AG08395 (cell line): ENCODE measurements at regions not wholly inside any gene's neighbourhood (a gene's known extent, or its start where the extent isn't known, plus 50 kb on each side); places are given as distances from the start of the nearest gene placed in this dataset.

Source experiments
- DNase-seq: peaks from one replicate; pipeline ENCODE4 v3.0.0; 2012; ENCODE audit warnings: mixed read lengths, low spot score

DNA sequence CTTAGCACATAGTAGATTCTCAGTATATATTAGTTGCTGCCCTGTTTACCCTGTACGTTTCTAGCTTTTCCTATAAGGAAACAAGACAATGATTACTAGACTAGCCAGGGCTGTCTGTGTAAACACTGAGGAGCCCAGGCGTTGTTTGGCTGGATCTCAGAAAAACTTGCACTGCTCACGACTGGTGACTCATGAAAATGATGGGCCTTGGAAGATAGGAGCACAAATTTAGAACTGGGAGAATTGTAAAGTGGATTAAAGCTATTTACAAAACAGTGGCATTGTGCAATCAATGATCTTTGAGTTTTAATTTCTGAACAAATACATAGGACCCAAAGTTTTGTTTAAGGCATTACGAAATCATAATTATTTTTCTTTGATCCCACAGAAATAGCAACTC lies 276.9 kb downstream of the FAM76B start:
- DNase-seq = peak; percentile 83

- peak; percentile 78 for DNase-seq
These were observed 277.4 kb downstream of the FAM76B start for GRCh38 chr11:95512177-95512576.

DNA sequence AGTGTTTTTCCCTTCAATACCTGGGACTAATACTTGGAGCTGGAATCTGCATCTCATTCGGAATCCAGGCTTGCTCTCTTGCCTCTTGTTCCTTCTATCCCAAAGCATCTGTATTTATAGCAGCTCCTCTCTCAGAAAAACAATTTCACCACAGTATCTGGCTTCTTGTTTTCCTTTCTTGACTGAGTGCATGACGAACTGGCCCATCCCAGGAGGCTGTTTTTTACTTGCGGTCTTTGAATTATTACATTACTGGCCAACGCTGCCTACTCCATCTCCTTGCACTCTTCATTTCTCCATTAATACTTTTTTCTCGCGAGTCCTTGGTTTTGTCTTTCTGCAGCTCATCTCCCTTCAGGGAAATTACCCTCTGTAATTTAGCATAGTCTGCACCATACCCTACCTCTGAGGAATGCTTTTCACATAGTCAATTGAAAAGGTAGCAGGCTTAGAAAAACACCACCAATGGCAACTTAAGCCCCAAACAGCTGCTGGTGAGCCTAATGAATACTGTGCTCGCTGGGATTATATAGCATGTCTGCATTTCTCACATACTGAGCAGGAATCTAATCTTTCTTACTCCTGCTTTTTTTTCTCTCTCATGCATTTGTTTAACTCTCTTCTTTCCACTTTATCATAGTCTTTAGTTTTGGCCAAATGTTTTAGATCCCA lies 277.4 kb upstream of the SESN3 start:
- DNase-seq = no peak

- no peak for DNase-seq
These were observed 276.8 kb upstream of the SESN3 start for GRCh38 chr11:95507794-95508193.

DNA sequence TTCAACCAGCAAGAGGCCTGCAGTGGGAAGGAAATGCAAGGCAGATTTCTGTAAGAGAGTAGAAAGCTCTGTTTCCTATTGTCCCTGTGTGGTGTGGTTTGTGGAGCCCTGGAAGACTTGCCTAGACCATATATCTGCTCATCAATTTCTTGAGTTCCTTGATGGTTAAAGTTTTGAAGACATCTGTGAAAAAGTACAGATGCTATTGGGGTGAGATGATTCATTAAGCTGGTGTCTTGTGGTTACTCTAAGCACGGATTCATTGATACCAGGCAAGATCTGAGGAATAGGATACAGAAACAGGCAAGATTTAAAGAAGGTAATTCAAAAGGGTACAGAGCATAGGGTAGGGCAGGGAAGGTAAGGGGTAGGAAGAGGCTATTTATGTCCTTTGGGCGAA lies 275.8 kb upstream of the SESN3 start:
- DNase-seq = peak; percentile 12

DNA sequence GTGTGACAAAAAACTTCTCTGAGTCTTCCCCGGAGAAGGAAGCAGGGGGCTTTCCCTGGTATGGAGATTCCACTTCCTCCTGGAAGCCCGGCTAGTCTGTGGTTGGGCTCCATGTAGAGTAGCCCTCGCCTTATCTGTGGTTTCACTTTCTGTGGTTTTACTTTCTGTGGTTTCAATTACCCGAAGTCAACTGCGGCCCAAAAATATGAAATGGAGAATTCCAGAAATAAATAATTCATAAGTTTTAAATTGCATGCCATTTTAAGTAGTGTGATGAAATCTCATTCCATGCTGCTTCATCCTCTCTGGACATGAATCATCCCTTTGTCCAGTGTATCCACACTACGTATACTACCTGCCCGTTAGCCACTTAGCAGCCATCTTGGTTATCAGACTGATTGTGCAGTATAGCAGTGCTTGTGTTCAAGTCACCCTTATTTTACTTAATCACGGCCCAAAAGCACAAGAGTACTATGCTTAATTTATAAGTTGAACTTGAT lies 275.0 kb upstream of the SESN3 start:
- peak; percentile 30 for DNase-seq

DNA sequence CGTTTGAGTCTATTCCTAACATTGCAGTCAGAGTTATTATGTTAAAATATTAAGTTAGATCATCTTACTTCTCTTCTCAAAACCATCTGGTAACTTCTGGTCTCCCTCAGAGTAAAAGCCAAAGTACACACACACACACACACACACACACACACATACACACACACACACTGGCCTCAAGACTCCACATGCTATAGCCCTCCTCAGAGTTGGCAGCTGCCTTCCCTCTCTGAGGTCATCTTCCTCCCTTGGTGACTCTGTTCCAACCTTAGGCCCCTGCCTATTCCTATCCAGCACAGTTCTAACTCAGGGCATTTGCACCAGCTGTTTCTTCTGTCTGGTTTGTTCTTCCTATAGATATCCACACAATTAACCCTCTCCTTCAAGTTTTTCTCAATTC lies 272.0 kb upstream of the SESN3 start:
- peak; percentile 22 for DNase-seq

DNA sequence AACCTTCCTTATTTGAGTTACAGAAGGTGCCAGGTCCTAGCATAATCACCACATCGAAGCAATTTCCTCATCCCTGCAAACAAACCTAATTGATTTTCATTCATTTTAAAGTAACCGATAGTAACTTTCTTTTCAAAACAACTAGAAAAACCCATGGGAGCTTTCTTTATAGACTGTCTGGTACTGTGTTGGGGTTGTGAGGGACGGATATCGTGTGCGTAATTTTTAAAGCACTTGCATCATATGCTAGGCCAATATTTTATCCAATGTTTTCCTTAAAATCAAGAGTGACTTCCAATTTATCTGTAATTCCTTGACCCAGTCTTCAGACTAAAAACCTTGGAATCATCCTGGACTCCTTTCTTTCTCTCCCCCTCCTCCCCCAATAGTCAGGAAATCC lies 271.5 kb upstream of the SESN3 start:
- no peak for DNase-seq

DNA sequence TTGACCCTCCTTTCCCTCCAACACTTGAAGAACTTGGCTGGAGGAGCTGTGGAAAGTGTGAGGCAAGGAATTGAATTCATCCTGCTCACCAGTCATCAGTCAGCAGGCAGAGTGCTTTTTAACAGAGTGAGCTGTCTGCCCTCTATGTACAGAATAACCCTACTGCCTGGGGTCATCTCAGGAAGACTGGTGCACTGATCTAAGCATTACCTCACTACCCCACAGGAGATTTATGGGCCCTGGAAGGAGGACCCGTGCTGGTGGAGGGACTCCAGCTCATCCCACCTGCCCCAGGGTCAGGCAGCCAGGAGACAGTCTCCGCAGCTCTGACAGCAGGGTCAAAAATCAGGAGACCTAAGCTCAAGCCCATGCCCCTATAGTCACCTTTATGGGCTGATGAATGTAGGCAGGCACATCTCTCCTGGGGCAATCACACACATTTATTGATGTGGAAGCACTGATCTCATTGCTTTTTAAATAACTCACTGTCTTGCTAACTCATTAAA lies 270.8 kb upstream of the SESN3 start:
- DNase-seq = no peak

DNA sequence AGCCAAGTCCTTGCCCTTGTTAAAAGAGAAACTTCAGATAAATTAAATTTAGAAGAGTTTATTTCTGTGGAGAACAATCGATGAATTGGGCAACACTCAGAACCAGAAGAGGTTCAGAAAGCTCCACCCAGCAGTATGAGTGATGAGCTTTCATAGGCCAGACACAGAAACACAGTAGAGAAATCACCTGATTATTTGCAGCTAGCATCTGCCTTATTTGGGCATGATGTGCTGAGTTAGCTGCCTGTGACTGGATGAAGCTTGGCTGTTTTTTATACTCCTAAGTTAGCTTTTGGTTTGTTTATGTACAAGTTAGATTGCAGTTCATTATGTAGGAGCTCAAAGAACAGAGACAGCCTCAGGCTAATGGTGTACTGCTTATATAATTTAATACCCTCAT lies 269.5 kb upstream of the SESN3 start:
- DNase-seq = no peak

GRCh38 chr11:95499516-95500135 lies 268.6 kb upstream of the SESN3 start:
- peak; percentile 56 for DNase-seq

DNA sequence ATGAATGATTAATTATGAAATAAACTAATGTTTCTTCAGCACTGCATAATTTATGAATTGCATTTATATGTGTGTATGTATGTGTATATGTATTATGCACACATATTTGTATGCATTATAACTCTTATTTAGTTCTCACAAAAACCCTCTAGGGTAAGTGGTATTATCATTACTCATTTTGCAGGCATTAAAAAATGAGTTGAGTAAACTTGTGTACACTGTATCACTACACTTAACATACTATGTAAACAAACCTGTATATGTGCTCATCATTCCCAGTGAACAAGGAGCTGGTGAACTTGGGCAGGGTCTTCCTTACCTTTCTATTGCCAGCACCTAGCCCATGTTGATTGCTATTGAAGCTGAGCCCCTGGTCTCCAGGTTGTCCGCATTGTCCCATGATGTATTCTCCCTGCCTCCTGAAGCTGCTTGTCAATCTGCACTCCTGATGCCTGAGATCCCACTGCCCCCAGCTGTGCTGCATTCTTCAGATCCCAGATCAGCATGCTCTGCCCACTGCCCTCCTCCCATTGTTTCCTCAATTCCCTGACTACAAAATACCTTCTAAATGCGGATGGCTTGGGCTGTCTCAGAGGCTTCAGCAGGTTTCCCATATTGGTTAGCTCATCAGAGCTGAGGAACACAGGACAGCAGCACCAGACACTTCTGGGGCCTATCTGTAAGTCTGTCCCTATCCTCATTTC lies 267.9 kb upstream of the SESN3 start:
- no peak for DNase-seq

DNA sequence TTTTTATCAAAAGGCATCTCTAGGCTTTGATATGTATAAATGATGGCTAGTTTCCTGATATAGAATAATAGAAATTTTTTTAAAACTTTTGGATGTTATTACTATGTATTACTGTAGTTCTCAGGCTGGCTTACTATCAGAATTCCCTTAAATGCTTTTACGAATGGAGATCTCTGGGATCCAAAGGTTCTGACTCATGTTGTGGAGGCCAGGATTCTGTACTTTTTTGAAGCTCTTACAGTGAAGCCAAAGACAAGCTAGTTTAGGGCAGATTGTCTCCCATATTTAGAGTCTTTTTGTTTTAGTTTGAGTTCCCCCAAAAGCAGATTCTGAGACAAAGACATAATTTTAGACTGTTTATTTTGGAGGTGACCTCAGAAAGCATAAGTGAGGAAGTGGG lies 265.9 kb upstream of the SESN3 start:
- no peak for DNase-seq

DNA sequence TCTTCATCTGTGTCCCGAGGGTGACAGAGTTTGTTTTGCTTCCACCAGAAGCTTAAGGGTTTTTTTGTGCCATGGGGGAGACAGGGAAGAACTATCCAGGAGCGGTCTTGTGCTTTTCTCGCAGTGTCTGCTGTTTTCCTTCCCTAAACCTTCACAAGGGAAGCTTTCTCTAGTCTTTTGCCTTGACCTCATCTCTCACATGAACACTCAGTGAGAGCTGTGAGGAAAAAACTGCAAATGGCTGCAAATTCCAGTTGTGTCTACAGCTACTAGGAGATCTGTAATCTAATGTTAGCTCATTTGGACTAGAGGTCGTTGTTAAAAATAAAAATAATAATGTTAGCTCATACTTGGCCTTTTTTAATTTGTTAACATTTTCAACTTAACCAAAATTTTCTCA lies 264.7 kb upstream of the SESN3 start:
- DNase-seq = no peak

DNA sequence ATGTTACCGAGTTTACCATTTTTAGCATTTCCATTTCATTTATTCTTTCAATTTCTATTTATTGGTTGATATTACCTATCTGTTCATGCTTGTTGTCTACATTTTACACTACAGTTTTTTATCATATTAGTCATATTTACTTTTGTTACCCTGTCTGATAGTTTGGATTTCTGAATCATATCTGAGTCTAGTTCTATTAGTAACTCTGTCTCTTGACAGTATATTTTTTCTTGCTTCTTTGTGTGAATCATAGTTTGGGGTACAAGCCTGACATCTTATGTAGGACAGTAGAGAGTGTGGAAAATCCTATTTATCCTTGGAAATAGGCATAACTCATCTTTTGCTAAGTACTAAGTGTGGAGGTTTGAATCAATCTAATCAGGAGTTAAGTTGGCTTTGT lies 263.9 kb upstream of the SESN3 start:
- DNase-seq = no peak

DNA sequence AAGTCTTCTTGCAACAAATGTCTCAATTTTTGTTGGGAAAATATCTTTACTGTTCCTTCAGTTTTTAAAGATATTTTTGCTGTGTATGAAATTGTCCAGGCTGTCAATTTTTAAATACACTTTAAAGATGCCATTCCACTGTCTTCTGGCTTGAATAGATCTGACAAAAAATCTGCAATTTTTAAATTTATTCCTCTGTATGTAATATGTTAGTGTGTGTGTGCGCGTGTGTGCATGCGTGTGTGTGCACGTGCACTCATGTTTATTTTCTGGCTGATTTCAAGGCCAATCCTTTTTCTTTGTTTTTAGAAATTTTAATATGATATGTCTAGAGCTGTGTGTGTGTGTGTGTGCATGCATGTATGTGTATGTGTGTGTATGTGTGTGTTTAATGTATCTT lies 263.2 kb upstream of the SESN3 start:
- DNase-seq = no peak

- DNase-seq = no peak
These were observed 259.6 kb upstream of the SESN3 start for GRCh38 chr11:95490625-95491024.

DNA sequence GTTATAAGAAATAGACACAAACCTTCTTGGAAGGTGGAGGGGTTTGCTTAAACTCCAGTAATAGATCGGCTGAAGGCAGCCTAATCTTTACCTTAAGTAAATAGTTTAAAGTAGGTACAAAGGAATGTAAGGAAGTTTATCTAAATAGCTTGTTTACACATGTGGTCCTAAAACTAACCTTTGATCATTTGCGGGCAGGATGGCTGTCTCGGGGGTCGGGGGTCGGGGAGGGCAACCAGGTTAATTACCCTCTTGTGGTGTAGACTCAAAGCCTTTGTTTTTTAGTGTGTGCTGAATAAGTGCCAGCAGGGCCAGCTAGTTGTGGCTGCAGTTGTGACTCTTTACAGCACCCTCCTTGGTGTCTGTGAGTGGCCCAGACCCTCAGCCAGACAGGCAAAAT lies 256.9 kb upstream of the SESN3 start:
- DNase-seq = no peak

GRCh38 chr11:95487391-95487790 lies 256.4 kb upstream of the SESN3 start:
- no peak for DNase-seq

DNA sequence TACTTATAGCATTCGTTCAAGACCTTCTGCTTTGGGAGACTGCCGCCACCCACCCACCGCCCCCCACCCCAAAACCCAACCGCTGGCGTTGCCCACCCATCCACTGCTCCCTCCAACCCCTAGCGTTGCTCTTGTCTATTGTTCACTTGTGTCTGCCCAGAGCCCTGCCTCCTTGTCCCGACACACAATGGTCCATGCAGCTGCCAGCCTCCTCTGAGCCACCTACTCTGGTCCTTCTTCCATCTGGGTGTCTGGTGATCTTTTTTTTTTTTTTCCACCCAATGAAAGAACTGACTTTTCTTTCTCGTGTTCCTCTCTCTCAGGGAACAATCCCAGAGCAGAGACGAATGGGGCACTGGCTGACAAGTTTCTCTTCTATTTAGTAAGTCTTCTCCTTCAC lies 256.0 kb upstream of the SESN3 start:
- DNase-seq = no peak

GRCh38 chr11:95486466-95486865 lies 255.5 kb upstream of the SESN3 start:
- no peak for DNase-seq

- peak; percentile 68 for DNase-seq
These were observed 254.3 kb upstream of the SESN3 start for GRCh38 chr11:95485115-95485900.
